ENCODE measurements at regions not wholly inside any gene's neighbourhood (a gene's known extent, or its start where the extent isn't known, plus 50 kb on each side); places are given as distances from the start of the nearest gene placed in this dataset.
"Not testable (repeated sequence)": the region's sequence is repeated elsewhere in the genome, so short reads cannot be mapped to it uniquely, and the experiment has no call there.

- Histone ChIP-seq H3K4me3 (ENCODE audit: low read length in 2 of 2) (peak overlapping the region; percentile 17 to 68), H3K9ac (ENCODE audit: low read length in 2 of 2) (peak overlapping the region in 1 of 2 donors; percentile 60), H3K27ac (ENCODE audit: low read length) (peak overlapping the region; percentile 66)
- H3K27me3 ChIP-seq (ENCODE audit: control insufficient read depth in 1 of 2, insufficient read depth in 2 of 2, low read length in 2 of 2); H3K4me1 ChIP-seq (ENCODE audit: control insufficient read depth, insufficient read depth, low read length); H3K36me3 ChIP-seq (ENCODE audit: control insufficient read depth in 2 of 2, insufficient read depth in 2 of 2, low read length in 2 of 2); H3K9me3 ChIP-seq (ENCODE audit: control insufficient read depth in 2 of 2, low read length in 2 of 2): not testable (repeated sequence)
These were observed 120.7 kb upstream of the NIPA1 start for GRCh38 chr15:22665711-22666110.

DNA sequence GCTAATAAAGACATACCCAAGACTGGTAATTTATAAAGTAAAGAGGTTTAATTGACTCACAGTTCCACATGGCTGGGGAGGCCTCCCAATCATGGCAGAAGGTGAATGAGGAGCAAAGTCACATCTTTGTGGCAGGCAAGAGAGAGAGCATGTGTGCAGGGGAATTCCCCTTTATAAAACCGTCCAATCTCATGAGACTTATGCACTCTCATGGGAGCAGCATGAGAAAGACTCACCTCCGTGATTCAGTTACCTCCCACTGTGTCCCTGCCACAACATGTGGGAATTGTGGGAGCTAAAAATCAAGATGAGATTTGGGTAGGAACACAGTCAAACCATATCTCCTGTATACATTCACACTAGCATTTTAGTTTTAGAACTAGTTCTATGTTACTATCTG, 101.7 kb upstream of the NIPA1 start:
- H3K36me3 ChIP-seq (ENCODE audit: control insufficient read depth in 2 of 2, insufficient read depth in 2 of 2, low read length in 2 of 2); H3K4me1 ChIP-seq (ENCODE audit: control insufficient read depth, insufficient read depth, low read length); H3K9ac ChIP-seq (ENCODE audit: low read length in 2 of 2); H3K4me3 ChIP-seq (ENCODE audit: low read length in 2 of 2); H3K9me3 ChIP-seq (ENCODE audit: control insufficient read depth in 2 of 2, low read length in 2 of 2); H3K27me3 ChIP-seq (ENCODE audit: control insufficient read depth in 1 of 2, insufficient read depth in 2 of 2, low read length in 2 of 2); H3K27ac ChIP-seq (ENCODE audit: low read length): not testable (repeated sequence)

DNA sequence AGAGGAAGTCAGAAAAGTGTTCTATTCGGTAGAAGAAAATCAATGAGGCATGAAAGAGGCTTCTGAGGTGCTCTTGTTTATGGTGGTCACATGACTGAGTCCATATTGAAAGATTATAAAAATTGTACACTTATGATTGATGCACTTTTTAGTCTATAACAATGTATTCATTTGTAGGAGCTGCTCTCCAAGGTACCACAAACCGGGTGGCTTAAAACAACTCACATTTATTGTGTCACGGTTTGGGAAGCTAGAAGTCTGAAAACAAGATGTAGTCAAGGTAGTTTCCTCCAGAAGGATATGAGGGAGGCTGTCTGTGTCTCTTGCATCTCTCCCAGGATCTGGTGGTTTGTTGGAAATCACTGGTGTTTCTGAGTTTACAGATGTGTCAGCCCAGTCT, 86.6 kb upstream of the NIPA1 start:
- H3K27ac ChIP-seq (ENCODE audit: low read length); H3K27me3 ChIP-seq (ENCODE audit: control insufficient read depth in 1 of 2, insufficient read depth in 2 of 2, low read length in 2 of 2); H3K4me3 ChIP-seq (ENCODE audit: low read length in 2 of 2); H3K9ac ChIP-seq (ENCODE audit: low read length in 2 of 2); H3K9me3 ChIP-seq (ENCODE audit: control insufficient read depth in 2 of 2, low read length in 2 of 2); H3K36me3 ChIP-seq (ENCODE audit: control insufficient read depth in 2 of 2, insufficient read depth in 2 of 2, low read length in 2 of 2); H3K4me1 ChIP-seq (ENCODE audit: control insufficient read depth, insufficient read depth, low read length): not testable (repeated sequence)

DNA sequence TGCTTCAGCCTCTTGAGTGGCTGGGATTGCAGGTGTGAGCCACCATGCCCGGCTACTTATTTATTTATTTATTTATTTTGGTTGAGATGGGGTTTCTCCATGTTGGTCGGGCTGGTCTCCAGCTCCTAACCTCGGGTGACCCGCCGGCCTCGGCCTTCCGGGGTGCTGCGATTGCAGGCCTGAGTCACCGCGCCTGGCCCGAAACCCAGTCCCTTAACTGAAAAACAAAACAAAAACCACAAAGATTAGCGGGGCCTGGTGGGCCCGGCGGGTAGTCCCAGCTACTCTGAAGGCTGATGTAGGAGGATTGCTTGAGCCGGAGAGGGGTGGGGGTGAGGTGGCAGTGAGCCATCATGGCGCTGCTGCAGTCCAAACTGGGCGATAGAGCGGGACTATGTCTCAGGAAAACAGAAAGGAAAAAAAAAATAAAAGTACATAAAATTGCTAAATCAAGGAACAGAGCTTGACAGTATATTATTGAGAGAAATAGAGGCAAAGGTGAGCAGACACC, 75.6 kb upstream of the NIPA1 start:
- H3K36me3 ChIP-seq (ENCODE audit: control insufficient read depth in 2 of 2, insufficient read depth in 2 of 2, low read length in 2 of 2); H3K27me3 ChIP-seq (ENCODE audit: control insufficient read depth in 1 of 2, insufficient read depth in 2 of 2, low read length in 2 of 2); H3K9ac ChIP-seq (ENCODE audit: low read length in 2 of 2); H3K4me1 ChIP-seq (ENCODE audit: control insufficient read depth, insufficient read depth, low read length); H3K9me3 ChIP-seq (ENCODE audit: control insufficient read depth in 2 of 2, low read length in 2 of 2); H3K27ac ChIP-seq (ENCODE audit: low read length); H3K4me3 ChIP-seq (ENCODE audit: low read length in 2 of 2): not testable (repeated sequence)

- H3K36me3 ChIP-seq (ENCODE audit: control insufficient read depth in 2 of 2, insufficient read depth in 2 of 2, low read length in 2 of 2); H3K9ac ChIP-seq (ENCODE audit: low read length in 2 of 2); H3K9me3 ChIP-seq (ENCODE audit: control insufficient read depth in 2 of 2, low read length in 2 of 2); H3K4me1 ChIP-seq (ENCODE audit: control insufficient read depth, insufficient read depth, low read length); H3K27me3 ChIP-seq (ENCODE audit: control insufficient read depth in 1 of 2, insufficient read depth in 2 of 2, low read length in 2 of 2); H3K27ac ChIP-seq (ENCODE audit: low read length): not testable (repeated sequence)
- peak overlapping the region in 1 of 2 donors; percentile 22 for H3K4me3 ChIP-seq (ENCODE audit: low read length in 2 of 2)
These were observed 72.5 kb upstream of the NIPA1 start for GRCh38 chr15:22713933-22714332.

DNA sequence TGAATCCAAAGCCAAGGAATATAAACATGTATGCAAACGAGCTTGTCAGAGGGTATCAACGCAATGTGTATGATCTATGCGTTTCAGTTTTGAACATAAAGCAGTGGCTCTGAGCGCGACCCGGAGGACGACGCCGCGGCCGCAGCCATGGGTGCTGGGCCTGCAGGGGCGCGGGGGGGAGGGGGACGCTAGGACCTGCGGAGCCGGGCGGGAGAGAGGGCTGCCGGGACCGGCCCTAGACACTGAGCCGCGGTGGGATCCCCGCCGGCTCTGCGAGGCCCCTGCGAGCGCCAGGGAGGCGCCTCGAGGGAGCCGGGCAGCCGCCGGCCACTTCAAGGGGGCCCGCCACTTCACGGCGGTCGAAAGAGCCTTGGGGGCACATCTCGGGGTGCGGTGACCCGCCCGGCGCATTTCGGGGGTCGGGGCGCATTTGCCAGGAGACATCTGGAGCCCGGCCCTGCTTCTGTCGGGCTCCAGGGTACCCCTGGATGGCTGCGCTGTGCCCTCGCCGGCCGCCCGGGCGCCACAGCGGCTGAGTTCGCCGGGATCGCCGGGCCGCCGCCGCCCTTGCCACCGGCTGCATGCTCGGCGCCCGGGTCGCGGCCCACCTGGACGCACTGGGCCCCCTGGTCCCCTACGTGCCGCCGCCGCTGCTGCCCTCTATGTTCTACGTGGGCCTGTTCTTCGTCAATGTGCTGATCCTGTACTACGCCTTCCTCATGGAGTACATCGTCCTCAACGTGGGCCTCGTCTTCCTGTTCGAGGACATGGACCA, 71.9 kb upstream of the NIPA1 start:
- not testable (repeated sequence) for H3K4me1 ChIP-seq (ENCODE audit: control insufficient read depth, insufficient read depth, low read length); H3K36me3 ChIP-seq (ENCODE audit: control insufficient read depth in 2 of 2, insufficient read depth in 2 of 2, low read length in 2 of 2); H3K27ac ChIP-seq (ENCODE audit: low read length); H3K9ac ChIP-seq (ENCODE audit: low read length in 2 of 2); H3K27me3 ChIP-seq (ENCODE audit: control insufficient read depth in 1 of 2, insufficient read depth in 2 of 2, low read length in 2 of 2); H3K9me3 ChIP-seq (ENCODE audit: control insufficient read depth in 2 of 2, low read length in 2 of 2)
- peak overlapping the region in 1 of 2 donors; percentile 44 for H3K4me3 ChIP-seq (ENCODE audit: low read length in 2 of 2)

GRCh38 chr15:22715133-22715845, 71.2 kb upstream of the NIPA1 start:
- peak overlapping the region in 1 of 2 donors; percentile 59 for H3K4me3 ChIP-seq (ENCODE audit: low read length in 2 of 2)
- H3K36me3 ChIP-seq (ENCODE audit: control insufficient read depth in 2 of 2, insufficient read depth in 2 of 2, low read length in 2 of 2); H3K27ac ChIP-seq (ENCODE audit: low read length); H3K9ac ChIP-seq (ENCODE audit: low read length in 2 of 2); H3K4me1 ChIP-seq (ENCODE audit: control insufficient read depth, insufficient read depth, low read length); H3K27me3 ChIP-seq (ENCODE audit: control insufficient read depth in 1 of 2, insufficient read depth in 2 of 2, low read length in 2 of 2); H3K9me3 ChIP-seq (ENCODE audit: control insufficient read depth in 2 of 2, low read length in 2 of 2): not testable (repeated sequence)

- not testable (repeated sequence) for H3K36me3 ChIP-seq (ENCODE audit: control insufficient read depth in 2 of 2, insufficient read depth in 2 of 2, low read length in 2 of 2); H3K27me3 ChIP-seq (ENCODE audit: control insufficient read depth in 1 of 2, insufficient read depth in 2 of 2, low read length in 2 of 2); H3K4me1 ChIP-seq (ENCODE audit: control insufficient read depth, insufficient read depth, low read length)
These were observed 66.5 kb upstream of the NIPA1 start for GRCh38 chr15:22719980-22720379.

DNA sequence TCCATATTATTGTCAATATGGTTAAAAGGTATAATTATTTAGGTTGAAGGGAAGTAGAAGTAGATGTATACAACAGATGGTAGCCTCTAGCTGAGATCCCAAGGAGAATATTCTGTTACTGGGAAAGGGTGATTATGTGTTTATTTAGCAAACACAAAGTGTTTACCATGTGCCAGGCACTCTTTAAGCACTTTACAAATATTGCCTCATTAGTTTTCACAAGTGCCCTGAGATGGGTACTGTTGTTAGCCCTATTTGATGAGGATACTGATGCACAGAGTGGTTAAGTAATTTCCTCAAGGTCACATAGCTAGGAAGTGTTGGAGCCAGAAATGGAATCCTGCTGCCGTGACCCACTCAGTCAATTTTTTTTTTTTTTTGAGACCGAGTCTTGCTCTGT, 60.3 kb upstream of the NIPA1 start:
- H3K36me3 ChIP-seq (ENCODE audit: control insufficient read depth in 2 of 2, insufficient read depth in 2 of 2, low read length in 2 of 2); H3K27me3 ChIP-seq (ENCODE audit: control insufficient read depth in 1 of 2, insufficient read depth in 2 of 2, low read length in 2 of 2); H3K4me1 ChIP-seq (ENCODE audit: control insufficient read depth, insufficient read depth, low read length); H3K4me3 ChIP-seq (ENCODE audit: low read length in 2 of 2); H3K27ac ChIP-seq (ENCODE audit: low read length); H3K9me3 ChIP-seq (ENCODE audit: control insufficient read depth in 2 of 2, low read length in 2 of 2); H3K9ac ChIP-seq (ENCODE audit: low read length in 2 of 2): not testable (repeated sequence)

More at GRCh38 chr15:22719980-22720379, 66.5 kb upstream of the NIPA1 start:
- H3K9ac ChIP-seq (ENCODE audit: low read length in 2 of 2); H3K4me3 ChIP-seq (ENCODE audit: low read length in 2 of 2); H3K27ac ChIP-seq (ENCODE audit: low read length); H3K9me3 ChIP-seq (ENCODE audit: control insufficient read depth in 2 of 2, low read length in 2 of 2): not testable (repeated sequence)

- H3K9me3 ChIP-seq (ENCODE audit: control insufficient read depth in 2 of 2, low read length in 2 of 2); H3K27ac ChIP-seq (ENCODE audit: low read length); H3K36me3 ChIP-seq (ENCODE audit: control insufficient read depth in 2 of 2, insufficient read depth in 2 of 2, low read length in 2 of 2); H3K9ac ChIP-seq (ENCODE audit: low read length in 2 of 2); H3K4me3 ChIP-seq (ENCODE audit: low read length in 2 of 2); H3K4me1 ChIP-seq (ENCODE audit: control insufficient read depth, insufficient read depth, low read length); H3K27me3 ChIP-seq (ENCODE audit: control insufficient read depth in 1 of 2, insufficient read depth in 2 of 2, low read length in 2 of 2): not testable (repeated sequence)
These were observed 51.4 kb upstream of the NIPA1 start for GRCh38 chr15:22735067-22735466.

DNA sequence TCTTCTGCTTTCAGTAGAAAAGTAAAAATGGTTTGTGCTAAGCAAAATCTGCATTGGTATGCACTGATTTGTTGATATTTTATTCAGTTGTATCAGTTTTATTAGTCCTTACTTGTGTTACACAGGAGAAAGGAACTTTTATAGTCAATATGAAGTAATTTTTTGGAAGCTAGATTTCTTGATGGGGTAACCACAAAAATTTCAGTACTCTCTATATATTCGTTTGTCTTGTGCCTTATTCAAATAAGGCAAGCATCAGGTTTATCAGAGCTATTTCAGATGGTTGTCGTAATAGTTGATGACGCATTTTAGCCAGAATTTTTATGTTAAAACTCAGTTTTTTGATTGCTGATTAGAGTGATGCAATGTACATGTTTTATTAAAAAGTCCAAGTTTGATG, 50.7 kb upstream of the NIPA1 start:
- Histone ChIP-seq H3K9me3 (ENCODE audit: control insufficient read depth in 2 of 2, low read length in 2 of 2) (no peaks in the 10 kb centered on the region), H3K9ac (ENCODE audit: low read length in 2 of 2) (no peak overlapping the region), H3K27ac (ENCODE audit: low read length) (no peak overlapping the region), H3K4me3 (ENCODE audit: low read length in 2 of 2) (no peak overlapping the region), H3K4me1 (ENCODE audit: control insufficient read depth, insufficient read depth, low read length) (no peaks in the 10 kb centered on the region), H3K27me3 (ENCODE audit: control insufficient read depth in 1 of 2, insufficient read depth in 2 of 2, low read length in 2 of 2) (no peaks in the 10 kb centered on the region), H3K36me3 (ENCODE audit: control insufficient read depth in 2 of 2, insufficient read depth in 2 of 2, low read length in 2 of 2) (no peaks in the 10 kb centered on the region)

Data from stomach smooth muscle (tissue), 2 donors.